Inferior parietal cortex (tissue), 1 donor: ENCODE measurements at regions not wholly inside any gene's neighbourhood (a gene's known extent, or its start where the extent isn't known, plus 50 kb on each side); places are given as distances from the start of the nearest gene placed in this dataset.
"Not testable (repeated sequence)": the region's sequence is repeated elsewhere in the genome, so short reads cannot be mapped to it uniquely, and the experiment has no call there.

Experiments
- DNase-seq: peaks from one replicate; pipeline ENCODE4 v3.0.0-alpha.2; 2016; ENCODE audit errors: extremely low spot score

- DNase-seq: no peak
These were observed 213.5 kb upstream of the NRIP1 start for GRCh38 chr21:15278279-15278678.

- no peak for DNase-seq
These were observed 214.1 kb upstream of the NRIP1 start for GRCh38 chr21:15278851-15279250.

GRCh38 chr21:15279482-15279881 lies 214.7 kb upstream of the NRIP1 start:
- DNase-seq: no peak

GRCh38 chr21:15281714-15282113 lies 216.9 kb upstream of the NRIP1 start:
- no peak for DNase-seq

GRCh38 chr21:15282665-15283064 lies 217.9 kb upstream of the NRIP1 start:
- no peak for DNase-seq

GRCh38 chr21:15283138-15283537 lies 218.3 kb upstream of the NRIP1 start:
- no peak for DNase-seq

- no peak for DNase-seq
These were observed 219.0 kb upstream of the NRIP1 start for GRCh38 chr21:15283789-15284188.

- peak; percentile 8 for DNase-seq
These were observed 220.8 kb upstream of the NRIP1 start for GRCh38 chr21:15285556-15285955.

GRCh38 chr21:15289246-15289645 lies 224.4 kb upstream of the NRIP1 start:
- no peak for DNase-seq

GRCh38 chr21:15289896-15290841 lies 225.4 kb upstream of the NRIP1 start:
- DNase-seq: no peak

GRCh38 chr21:15291621-15292266 lies 226.9 kb upstream of the NRIP1 start:
- no peak for DNase-seq

- DNase-seq: no peak
These were observed 228.4 kb upstream of the NRIP1 start for GRCh38 chr21:15293240-15293639.

- DNase-seq: no peak
These were observed 231.1 kb upstream of the NRIP1 start for GRCh38 chr21:15295875-15296274.

- no peak for DNase-seq
These were observed 233.0 kb upstream of the NRIP1 start for GRCh38 chr21:15297824-15298223.

GRCh38 chr21:15298306-15298705 lies 233.5 kb upstream of the NRIP1 start:
- no peak for DNase-seq

GRCh38 chr21:15298755-15299154 lies 234.0 kb upstream of the NRIP1 start:
- not testable (repeated sequence) for DNase-seq

- DNase-seq: no peak
These were observed 235.3 kb upstream of the NRIP1 start for GRCh38 chr21:15300131-15300530.

GRCh38 chr21:15301014-15301413 lies 236.2 kb upstream of the NRIP1 start:
- no peak for DNase-seq

- DNase-seq: no peak
These were observed 236.9 kb upstream of the NRIP1 start for GRCh38 chr21:15301736-15302135.

- no peak for DNase-seq
These were observed 241.5 kb upstream of the NRIP1 start for GRCh38 chr21:15306271-15306670.

GRCh38 chr21:15308333-15308732 lies 243.5 kb upstream of the NRIP1 start:
- DNase-seq: no peak

GRCh38 chr21:15309022-15309590 lies 244.3 kb upstream of the NRIP1 start:
- no peak for DNase-seq

- peak; percentile 30 for DNase-seq
These were observed 244.9 kb upstream of the NRIP1 start for GRCh38 chr21:15309721-15310120.
